ENCODE measurements at regions not wholly inside any gene's neighbourhood (a gene's known extent, or its start where the extent isn't known, plus 50 kb on each side); places are given as distances from the start of the nearest gene placed in this dataset.

DNA sequence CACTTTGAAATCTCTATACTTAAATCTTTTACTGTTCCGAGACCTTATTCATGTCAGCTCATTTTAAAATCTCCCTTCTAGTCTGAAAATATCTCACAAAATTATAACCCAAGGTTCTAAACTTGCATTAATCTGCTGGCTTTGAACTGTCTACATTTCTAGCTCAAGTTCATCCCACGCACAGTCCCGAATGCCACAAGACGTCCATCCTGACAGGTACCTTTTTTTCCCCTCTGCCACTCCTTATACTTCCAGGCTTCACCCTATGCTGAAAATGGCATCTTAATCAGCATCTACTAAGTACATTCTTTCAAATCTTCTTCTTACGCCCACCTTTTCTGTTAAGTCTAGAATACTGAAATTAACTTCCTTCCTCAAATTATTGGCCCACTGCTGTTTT lies 259.2 kb upstream of the GALNTL6 start:
- no peak overlapping the region for H3K4me3 ChIP-seq (ENCODE audit: low read length)
- no peak for DNase-seq (ENCODE audit: low read depth)
- TF ChIP-seq, protein P1, sequence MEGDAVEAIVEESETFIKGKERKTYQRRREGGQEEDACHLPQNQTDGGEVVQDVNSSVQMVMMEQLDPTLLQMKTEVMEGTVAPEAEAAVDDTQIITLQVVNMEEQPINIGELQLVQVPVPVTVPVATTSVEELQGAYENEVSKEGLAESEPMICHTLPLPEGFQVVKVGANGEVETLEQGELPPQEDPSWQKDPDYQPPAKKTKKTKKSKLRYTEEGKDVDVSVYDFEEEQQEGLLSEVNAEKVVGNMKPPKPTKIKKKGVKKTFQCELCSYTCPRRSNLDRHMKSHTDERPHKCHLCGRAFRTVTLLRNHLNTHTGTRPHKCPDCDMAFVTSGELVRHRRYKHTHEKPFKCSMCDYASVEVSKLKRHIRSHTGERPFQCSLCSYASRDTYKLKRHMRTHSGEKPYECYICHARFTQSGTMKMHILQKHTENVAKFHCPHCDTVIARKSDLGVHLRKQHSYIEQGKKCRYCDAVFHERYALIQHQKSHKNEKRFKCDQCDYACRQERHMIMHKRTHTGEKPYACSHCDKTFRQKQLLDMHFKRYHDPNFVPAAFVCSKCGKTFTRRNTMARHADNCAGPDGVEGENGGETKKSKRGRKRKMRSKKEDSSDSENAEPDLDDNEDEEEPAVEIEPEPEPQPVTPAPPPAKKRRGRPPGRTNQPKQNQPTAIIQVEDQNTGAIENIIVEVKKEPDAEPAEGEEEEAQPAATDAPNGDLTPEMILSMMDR (conservative IDR thresholded peaks at IDR 0.05; ENCODE audit: low read depth, low read length), result no peak

DNA sequence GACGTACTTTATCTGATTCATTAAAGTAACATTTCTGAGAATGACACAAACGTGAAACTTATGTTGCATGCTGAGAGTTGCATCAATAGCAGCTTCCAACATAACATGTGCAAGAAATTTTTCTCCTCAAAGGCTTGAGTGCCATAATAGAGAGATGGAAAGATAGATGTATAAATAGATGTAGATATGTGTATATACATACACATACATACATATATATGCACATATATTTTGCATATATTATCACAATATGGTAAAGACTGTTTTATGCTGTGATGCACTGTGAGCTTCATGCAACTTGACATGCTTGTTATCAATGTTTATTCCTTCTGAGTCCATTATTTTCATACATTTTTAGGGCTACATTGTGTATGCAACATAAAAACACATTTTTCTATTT lies 270.6 kb upstream of the GALNTL6 start:
- H3K4me3 ChIP-seq (ENCODE audit: low read length), result no peak overlapping the region
- TF ChIP-seq, protein P1 (conservative IDR thresholded peaks at IDR 0.05; ENCODE audit: low read depth, low read length), result no peak
- no peak for DNase-seq (ENCODE audit: low read depth)

DNA sequence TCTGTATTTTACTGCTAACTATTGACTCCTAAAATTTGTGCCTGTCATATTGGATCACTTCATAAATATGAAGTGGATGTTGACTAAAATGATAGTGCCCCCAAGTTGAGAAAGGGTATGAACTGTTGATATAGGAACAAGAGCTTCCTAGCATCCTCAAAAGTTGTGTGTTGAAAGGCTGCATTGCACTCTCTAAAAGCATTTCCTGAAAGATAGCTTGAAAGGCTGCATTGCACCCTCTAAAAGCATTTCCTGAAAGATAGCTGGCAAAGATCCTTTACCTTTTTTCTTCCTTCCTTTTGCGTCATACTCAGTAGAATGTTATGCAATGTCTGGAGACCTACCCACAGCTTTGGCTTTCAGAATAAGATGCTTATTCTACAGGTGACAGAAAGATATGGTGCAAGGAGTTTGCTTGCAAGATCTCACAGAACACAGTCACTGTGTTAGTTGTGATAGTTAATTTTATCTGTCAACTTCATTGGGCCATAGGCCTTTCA lies 274.6 kb upstream of the GALNTL6 start:
- TF ChIP-seq, protein P1 (conservative IDR thresholded peaks at IDR 0.05; ENCODE audit: low read depth, low read length), result no peak
- H3K4me3 ChIP-seq (ENCODE audit: low read length), result no peak overlapping the region
- no peak for DNase-seq (ENCODE audit: low read depth)

GRCh38 chr4:171534391-171534790 lies 278.8 kb upstream of the GALNTL6 start:
- no peak overlapping the region for H3K4me3 ChIP-seq (ENCODE audit: low read length)
- TF ChIP-seq, protein P1 (conservative IDR thresholded peaks at IDR 0.05; ENCODE audit: low read depth, low read length), result no peak
- no peak for DNase-seq (ENCODE audit: low read depth)

- no peak for DNase-seq (ENCODE audit: low read depth)
- TF ChIP-seq, protein P1 (conservative IDR thresholded peaks at IDR 0.05; ENCODE audit: low read depth, low read length), result no peak
- peak overlapping the region; percentile 4 for H3K4me3 ChIP-seq (ENCODE audit: low read length)
Observed at GRCh38 chr4:171532968-171533367, 280.2 kb upstream of the GALNTL6 start.

- TF ChIP-seq, protein P1 (conservative IDR thresholded peaks at IDR 0.05; ENCODE audit: low read depth, low read length), result no peak
- no peak overlapping the region for H3K4me3 ChIP-seq (ENCODE audit: low read length)
- DNase-seq (ENCODE audit: low read depth), result no peak
Observed at GRCh38 chr4:171524903-171525302, 288.3 kb upstream of the GALNTL6 start.

- TF ChIP-seq, protein P1 (conservative IDR thresholded peaks at IDR 0.05; ENCODE audit: low read depth, low read length), result no peak
- no peak for DNase-seq (ENCODE audit: low read depth)
- no peak overlapping the region for H3K4me3 ChIP-seq (ENCODE audit: low read length)
Observed at GRCh38 chr4:171521726-171522125, 291.5 kb upstream of the GALNTL6 start.

Measured in retinal pigment epithelial cell (primary cell).